Transverse colon (tissue), 4 donors: ENCODE measurements at regions not wholly inside any gene's neighbourhood (a gene's known extent, or its start where the extent isn't known, plus 50 kb on each side); places are given as distances from the start of the nearest gene placed in this dataset.

ENCODE experiments used
- DNase-seq: peaks from one replicate; pipeline ENCODE4 v3.0.0-alpha.2; 2019
- H3K27ac ChIP-seq, 4 donors: fragments of 200-600 bp; sonication (generic); 2 replicates each; pipeline ENCODE4 v1.5.1; 2016 to 2018; ENCODE audit warnings: inconsistent platforms in 4 of 4
- H3K27me3 ChIP-seq: fragments of 200-600 bp; sonication (generic); 2 replicates; pipeline ENCODE4 v1.5.1; 2017; ENCODE audit warnings: inconsistent platforms
- H3K36me3 ChIP-seq, 4 donors: fragments of 200-600 bp; sonication (generic); 2 replicates each; pipeline ENCODE4 v1.5.1; 2017 to 2019; ENCODE audit warnings: inconsistent platforms in 4 of 4
- H3K4me1 ChIP-seq, 4 donors: fragments of 200-600 bp; sonication (generic); 2 replicates each; pipeline ENCODE4 v1.5.1; 2017 to 2020; ENCODE audit warnings: inconsistent platforms in 4 of 4
- H3K4me3 ChIP-seq, 4 donors: fragments of 200-600 bp; sonication (generic); 1 replicate in 1 of 4; 2 replicates in 3 of 4; pipeline versions ENCODE4 v1.5.1 to v1.6.1; 2017 to 2019; ENCODE audit warnings: inconsistent platforms in 4 of 4
- H3K9me3 ChIP-seq, 2 donors: fragments of 200-600 bp; sonication (generic); 2 replicates each; pipeline ENCODE4 v1.5.1; 2017 to 2019; ENCODE audit warnings: inconsistent platforms in 2 of 2
- EP300 ChIP-seq: sonication (generic); formaldehyde crosslinking; IDR thresholded peaks from one replicate; pipeline ENCODE4 v1.6.1; 2017; ENCODE audit warnings: antibody characterized with exemption, low read depth
- POLR2A ChIP-seq: fragments of 450-650 bp; IDR thresholded peaks from one replicate; pipeline ENCODE4 v1.6.1; 2016; ENCODE audit warnings: antibody characterized with exemption, mild to moderate bottlenecking, moderate library complexity
- POLR2AphosphoS5 ChIP-seq, 3 donors: sonication (generic); formaldehyde crosslinking; IDR thresholded peaks; one replicate each; pipeline ENCODE4 v1.6.1; 2016; ENCODE audit warnings: antibody characterized with exemption in 3 of 3
- WGBS, 2 donors: methylation state at CpG; one replicate each; pipeline ENCODE4 v1.1.5; 2018; ENCODE audit warnings: low coverage in 1 of 2; 5-methylcytosine and 5-hydroxymethylcytosine counted together
- in situ Hi-C, 4 donors: fragments of 200-750 bp; cut with MboI; loops; one replicate each; pipeline versions ENCODE4 v1.15.0 to v1.15.1; 2017; ENCODE audit warnings: low sequenced_read_pairs in 3 of 4, low pct_ligation_motif_present in 1 of 4, low pct_unique_long_range_greater_than_20kb in 1 of 4
- intact Hi-C: fragments of 100-400 bp; cut with DNase I; formaldehyde crosslinking; loops from one replicate; pipeline ENCODE4 v1.15.1; 2023; ENCODE audit warnings: low total_unique reads
- TF ChIP-seq, protein P1 (sequence below), 5 experiments: fragments of 200-600 bp in 3 of 5; fragments of 450-650 bp in 2 of 5; sonication (generic) in 3 of 5; IDR thresholded peaks; 1 replicate in 2 of 5; 2 replicates in 3 of 5; pipeline ENCODE4 v1.5.1; 2016 to 2017; ENCODE audit warnings: antibody characterized with exemption in 5 of 5, inconsistent platforms in 3 of 5, mild to moderate bottlenecking in 2 of 5, moderate library complexity in 1 of 5

DNA sequence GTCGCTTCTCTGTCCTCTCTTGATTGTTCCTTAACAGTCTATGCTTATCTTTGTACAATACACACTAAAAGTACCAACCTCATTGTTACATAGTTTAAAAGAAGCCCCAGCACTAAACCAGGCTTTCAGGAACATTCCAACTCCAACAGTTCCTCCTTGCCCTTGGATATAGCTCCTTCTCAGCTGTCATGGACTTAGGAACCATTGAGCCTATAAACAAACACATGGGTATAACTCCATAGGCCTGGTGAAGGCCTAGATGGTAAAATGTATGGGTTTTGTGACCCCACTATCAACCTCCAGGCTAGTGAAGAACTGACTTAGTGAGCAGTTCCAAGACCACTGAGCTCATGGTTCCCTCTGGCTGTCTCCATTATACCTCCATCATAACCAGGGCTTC, 74.8 kb upstream of the SLC39A10 start:
- Histone ChIP-seq H3K4me1 (peaks cover 0 to 14% (median 3%) of the 10 kb centered on the region in 4 donors), H3K4me3 (no peak overlapping the region), H3K27ac (no peak overlapping the region), H3K36me3 (no peaks in the 10 kb centered on the region), H3K27me3 (no peaks in the 10 kb centered on the region), H3K9me3 (no peaks in the 10 kb centered on the region)
- TF ChIP-seq POLR2A = no peak
- no peak for TF ChIP-seq EP300
- TF ChIP-seq, protein P1, sequence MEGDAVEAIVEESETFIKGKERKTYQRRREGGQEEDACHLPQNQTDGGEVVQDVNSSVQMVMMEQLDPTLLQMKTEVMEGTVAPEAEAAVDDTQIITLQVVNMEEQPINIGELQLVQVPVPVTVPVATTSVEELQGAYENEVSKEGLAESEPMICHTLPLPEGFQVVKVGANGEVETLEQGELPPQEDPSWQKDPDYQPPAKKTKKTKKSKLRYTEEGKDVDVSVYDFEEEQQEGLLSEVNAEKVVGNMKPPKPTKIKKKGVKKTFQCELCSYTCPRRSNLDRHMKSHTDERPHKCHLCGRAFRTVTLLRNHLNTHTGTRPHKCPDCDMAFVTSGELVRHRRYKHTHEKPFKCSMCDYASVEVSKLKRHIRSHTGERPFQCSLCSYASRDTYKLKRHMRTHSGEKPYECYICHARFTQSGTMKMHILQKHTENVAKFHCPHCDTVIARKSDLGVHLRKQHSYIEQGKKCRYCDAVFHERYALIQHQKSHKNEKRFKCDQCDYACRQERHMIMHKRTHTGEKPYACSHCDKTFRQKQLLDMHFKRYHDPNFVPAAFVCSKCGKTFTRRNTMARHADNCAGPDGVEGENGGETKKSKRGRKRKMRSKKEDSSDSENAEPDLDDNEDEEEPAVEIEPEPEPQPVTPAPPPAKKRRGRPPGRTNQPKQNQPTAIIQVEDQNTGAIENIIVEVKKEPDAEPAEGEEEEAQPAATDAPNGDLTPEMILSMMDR (IDR thresholded peaks at IDR 0.05) = no peak
- TF ChIP-seq POLR2AphosphoS5 (IDR thresholded peaks at IDR 0.05) = no peak
- in situ Hi-C loops (no loop called here), intact Hi-C loops (no loop called here)
- no peak for DNase-seq
- 93 to 97% methylated on average over 1 of the region's 1 CpG for WGBS, 2 donors

DNA sequence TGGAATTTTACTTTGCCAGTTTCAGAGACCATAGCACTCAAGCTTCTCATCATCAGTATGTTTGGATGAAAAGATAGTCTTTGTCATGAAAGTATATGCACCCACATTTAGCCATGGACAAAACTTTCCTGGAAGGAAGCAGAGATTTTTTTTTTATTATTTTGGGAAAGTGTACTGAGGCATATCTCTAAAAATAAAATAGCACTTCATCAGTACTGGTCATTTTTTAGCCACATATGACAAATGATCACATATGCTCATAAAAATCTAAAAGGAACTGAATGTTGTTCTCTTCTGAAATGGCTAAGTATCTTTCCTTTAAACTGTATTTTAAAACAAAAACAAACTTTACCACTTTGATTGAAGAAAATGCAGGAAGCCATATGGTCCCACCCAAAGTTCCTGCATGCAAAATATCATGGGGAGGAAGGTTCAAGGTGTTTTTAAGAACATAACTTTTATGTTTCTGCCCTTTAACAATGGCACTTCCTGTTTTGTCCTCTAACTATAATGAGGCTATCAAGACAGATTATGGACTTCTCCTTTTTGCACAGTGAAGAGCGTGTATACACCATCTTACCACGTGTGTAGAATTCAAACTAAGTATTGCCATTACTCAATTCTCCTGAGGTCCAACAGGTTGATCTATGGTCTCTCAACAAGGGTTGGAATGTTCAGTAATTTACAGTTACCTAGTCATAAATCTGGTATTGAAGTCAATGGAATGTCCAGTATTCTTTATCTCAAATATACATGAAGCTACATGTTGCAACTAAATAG, 77.1 kb upstream of the SLC39A10 start:
- H3K4me1 ChIP-seq = peaks cover 0 to 20% (median 3%) of the 10 kb centered on the region in 4 donors
- H3K4me3 ChIP-seq = no peak overlapping the region
- in situ Hi-C loops (loop anchor here in 2 of 4 donors (10.0 kb wide), 1 partner anchor 75 kb away; the partner anchor contains the start of gene SLC39A10 (in 2 of the 2)), intact Hi-C loops (no loop called here)
- TF ChIP-seq, protein P1 (IDR thresholded peaks at IDR 0.05) = no peak
- TF ChIP-seq EP300 (no peak), POLR2AphosphoS5 (IDR thresholded peaks at IDR 0.05) (no peak), POLR2A (no peak)
- 24 to 44% methylated on average over 2 of the region's 2 CpGs for WGBS, 2 donors
- peak overlapping the region in 2 of 4 donors; percentile 31 for H3K27ac ChIP-seq
- no peaks in the 10 kb centered on the region for H3K9me3 ChIP-seq
- no peak for DNase-seq
- no peaks in the 10 kb centered on the region for H3K27me3 ChIP-seq
- no peaks in the 10 kb centered on the region for H3K36me3 ChIP-seq

DNA sequence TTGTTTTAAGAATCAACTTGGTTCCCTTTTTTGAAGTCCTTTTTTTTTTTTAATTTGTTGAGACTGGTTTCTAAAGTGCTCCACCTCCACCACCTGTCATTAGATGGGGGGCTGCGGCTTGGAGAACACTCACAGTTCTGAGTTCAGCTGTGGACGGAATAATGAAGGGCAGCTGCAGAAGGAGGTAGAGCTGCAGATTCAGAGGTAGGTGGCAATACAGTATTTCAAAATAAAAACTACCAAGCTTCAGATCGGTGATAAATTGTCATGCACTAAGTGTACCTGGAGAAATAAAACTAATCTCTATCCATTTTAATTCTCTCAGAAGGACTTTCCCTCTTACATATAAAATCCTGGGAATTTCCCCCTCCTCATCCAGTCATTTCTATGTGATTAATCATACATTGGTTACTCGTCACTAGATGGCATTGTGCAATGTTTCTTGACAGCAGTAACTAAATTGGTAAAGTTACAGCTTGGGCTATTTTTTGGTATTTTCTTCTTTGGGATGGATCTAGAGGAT, 81.1 kb upstream of the SLC39A10 start:
- DNase-seq = peak; percentile 33
- no peak overlapping the region for H3K4me3 ChIP-seq
- peaks cover 0 to 20% (median 3%) of the 10 kb centered on the region in 4 donors for H3K4me1 ChIP-seq
- H3K27me3 ChIP-seq = no peaks in the 10 kb centered on the region
- no peaks in the 10 kb centered on the region for H3K9me3 ChIP-seq
- 18% methylated on average over 4 of the region's 4 CpGs for WGBS, 2 donors
- intact Hi-C loops = no loop called here
- no peak overlapping the region for H3K27ac ChIP-seq
- in situ Hi-C loops = loop anchor here in 2 of 4 donors (10.0 kb wide), 1 partner anchor 79 kb away; the partner anchor contains the start of gene SLC39A10 (in 2 of the 2)
- H3K36me3 ChIP-seq = no peaks in the 10 kb centered on the region
- TF ChIP-seq, protein P1 (IDR thresholded peaks at IDR 0.05) = no peak
- TF ChIP-seq POLR2AphosphoS5 (IDR thresholded peaks at IDR 0.05) = no peak
- no peak for TF ChIP-seq EP300
- TF ChIP-seq POLR2A = no peak

DNA sequence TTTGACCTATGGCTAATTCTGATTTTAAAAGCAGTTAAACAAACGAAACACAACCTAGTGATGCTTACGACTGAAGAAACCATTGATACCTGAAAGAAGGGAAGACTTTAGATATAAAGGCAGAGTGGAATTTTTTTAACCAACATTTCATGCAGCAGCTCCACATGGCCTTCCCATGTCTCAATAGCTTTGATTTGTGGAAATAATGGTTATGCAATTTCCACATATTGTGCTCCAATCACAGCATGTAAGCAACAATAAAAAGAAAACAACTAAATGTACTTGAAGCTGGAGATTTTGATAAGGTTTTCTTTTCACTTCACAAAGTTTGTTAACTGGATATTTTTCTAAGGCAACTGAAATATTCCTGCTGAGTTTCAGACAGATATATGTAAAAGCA, 82.0 kb upstream of the SLC39A10 start:
- Histone ChIP-seq H3K36me3 (no peaks in the 10 kb centered on the region), H3K4me3 (no peak overlapping the region), H3K27me3 (no peaks in the 10 kb centered on the region), H3K27ac (no peak overlapping the region), H3K4me1 (peaks cover 0 to 17% (median 2%) of the 10 kb centered on the region in 4 donors), H3K9me3 (no peaks in the 10 kb centered on the region)
- intact Hi-C loops (no loop called here), in situ Hi-C loops (loop anchor here in 2 of 4 donors (10.0 kb wide), 1 partner anchor 80 kb away; the partner anchor contains the start of gene SLC39A10 (in 2 of the 2))
- 94% methylated on average over 2 of the region's 2 CpGs for WGBS, 2 donors
- no peak for DNase-seq
- TF ChIP-seq POLR2A (no peak), POLR2AphosphoS5 (IDR thresholded peaks at IDR 0.05) (no peak), EP300 (no peak)
- TF ChIP-seq, protein P1 (IDR thresholded peaks at IDR 0.05) = no peak
